GM23248 (cell line): ENCODE measurements at regions not wholly inside any gene's neighbourhood (a gene's known extent, or its start where the extent isn't known, plus 50 kb on each side); places are given as distances from the start of the nearest gene placed in this dataset.

Source experiments
- EZH2 ChIP-seq: fragments of 200-600 bp; sonication (generic); IDR thresholded peaks from 2 replicates; pipeline ENCODE4 v1.6.1; 2018; ENCODE audit warnings: antibody characterized with exemption, mild to moderate bottlenecking; ENCODE audit not compliant: insufficient read depth, poor library complexity, severe bottlenecking
- EZH2phosphoT487 ChIP-seq: fragments of 200-600 bp; sonication (generic); IDR thresholded peaks from 2 replicates; pipeline ENCODE4 v1.6.1; 2018; ENCODE audit warnings: antibody characterized with exemption, moderate library complexity, mild to moderate bottlenecking, low read depth; ENCODE audit not compliant: insufficient read depth

DNA sequence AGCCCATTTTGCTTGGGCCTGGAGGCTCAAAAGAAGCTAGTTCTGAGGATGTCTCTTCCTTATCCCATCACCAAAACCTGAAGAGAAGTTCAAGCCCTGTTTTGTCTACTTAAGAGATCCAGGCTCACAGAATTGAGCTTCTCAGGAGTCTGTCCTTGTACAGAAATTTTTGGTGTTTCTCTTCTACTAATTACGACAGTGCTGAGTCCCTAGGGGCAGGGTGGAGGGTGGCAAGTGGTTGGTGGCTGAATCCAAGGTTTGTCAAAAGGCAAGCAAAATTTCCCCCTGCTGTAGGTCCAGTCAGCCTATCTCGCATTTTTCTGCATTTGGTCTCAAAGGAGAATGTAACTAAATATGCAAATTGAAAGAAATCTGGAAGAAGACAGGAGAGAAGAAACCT is 377.9 kb downstream of the SMARCA1 start:
- no peak for TF ChIP-seq EZH2phosphoT487
- no peak for TF ChIP-seq EZH2
